GM12872 (cell line): ENCODE measurements at regions not wholly inside any gene's neighbourhood (a gene's known extent, or its start where the extent isn't known, plus 50 kb on each side); places are given as distances from the start of the nearest gene placed in this dataset.

Source experiments
- CTCF ChIP-seq: IDR thresholded peaks from 3 replicates; pipeline ENCODE4 v1.5.1; 2011; ENCODE audit warnings: low read depth, mild to moderate bottlenecking, low read length, moderate library complexity; ENCODE audit not compliant: insufficient read depth

- TF ChIP-seq CTCF: no peak
Measured at GRCh38 chr7:42573881-42574672, 337.1 kb upstream of the GLI3 start.

GRCh38 chr7:42572561-42572960 lies 335.6 kb upstream of the GLI3 start:
- TF ChIP-seq CTCF: no peak

GRCh38 chr7:42572056-42572455 lies 335.0 kb upstream of the GLI3 start:
- no peak for TF ChIP-seq CTCF

GRCh38 chr7:42570944-42571343 lies 333.9 kb upstream of the GLI3 start:
- TF ChIP-seq CTCF: no peak

- no peak for TF ChIP-seq CTCF
Measured at GRCh38 chr7:42567051-42567450, 330.0 kb upstream of the GLI3 start.

GRCh38 chr7:42561797-42562196 lies 324.8 kb upstream of the GLI3 start:
- TF ChIP-seq CTCF: no peak

- TF ChIP-seq CTCF: no peak
Measured at GRCh38 chr7:42560866-42561265, 323.9 kb upstream of the GLI3 start.

GRCh38 chr7:42552227-42552626 lies 315.2 kb upstream of the GLI3 start:
- TF ChIP-seq CTCF: no peak
